ENCODE measurements at regions not wholly inside any gene's neighbourhood (a gene's known extent, or its start where the extent isn't known, plus 50 kb on each side); places are given as distances from the start of the nearest gene placed in this dataset.

GRCh38 chr2:175834477-175834876 lies 167.6 kb downstream of the LNPK start:
- Histone ChIP-seq H3K18ac (ENCODE audit: extremely low read depth, low read length) (no peak overlapping the region), H2AFZ (ENCODE audit: low read length) (peak overlapping the region; percentile 98), H4K8ac (ENCODE audit: extremely low read depth, insufficient read depth, low read length) (no peak overlapping the region), H3K36me3 (ENCODE audit: control insufficient read depth in 2 of 4, insufficient read depth in 4 of 4, low read length in 3 of 4) (no peaks in the 10 kb centered on the region), H4K20me1 (replicated peaks in 1 of 2; ENCODE audit: control insufficient read depth in 1 of 2, insufficient read depth in 2 of 2, low read length in 2 of 2) (no peaks in the 10 kb centered on the region), H3K56ac (replicated peaks; ENCODE audit: insufficient read length, low read depth, low read length) (no peak overlapping the region), H3K27me3 (replicated peaks in 1 of 4; ENCODE audit: control insufficient read depth in 3 of 4, extremely low read depth in 1 of 4, insufficient read depth in 3 of 4, low read length in 3 of 4) (no peaks in the 10 kb centered on the region), H4K5ac (ENCODE audit: insufficient read length, low read depth, low read length) (no peak overlapping the region), H3K23me2 (ENCODE audit: low read depth, low read length) (no peaks in the 10 kb centered on the region), H2BK12ac (ENCODE audit: low read depth, low read length) (no peak overlapping the region), H3K9me3 (ENCODE audit: insufficient read depth in 2 of 2, low read depth in 1 of 2, low read length in 1 of 2) (no peaks in the 10 kb centered on the region), H3K14ac (ENCODE audit: insufficient read length) (no peak overlapping the region), H3K79me2 (ENCODE audit: control insufficient read depth in 1 of 2, insufficient read depth in 2 of 2, low read length in 2 of 2) (no peaks in the 10 kb centered on the region), H2BK120ac (replicated peaks; ENCODE audit: low read depth, low read length) (no peak overlapping the region), H2BK20ac (ENCODE audit: low read length) (no peak overlapping the region), H4K91ac (replicated peaks; ENCODE audit: insufficient read length, low read length) (no peak overlapping the region), H3K4me3 (ENCODE audit: extremely low read depth in 1 of 4, insufficient read depth in 2 of 4, low read depth in 3 of 4, low read length in 4 of 4) (no peak overlapping the region), H2AK5ac (ENCODE audit: low read depth, low read length) (no peak overlapping the region), H3K27ac (ENCODE audit: low read depth, low read length) (no peak overlapping the region), H3K4ac (replicated peaks; ENCODE audit: insufficient read length, low read depth, low read length) (no peak overlapping the region), H3K79me1 (ENCODE audit: low read depth, low read length) (no peaks in the 10 kb centered on the region), H2BK5ac (ENCODE audit: low read depth, low read length) (no peak overlapping the region), H3K23ac (ENCODE audit: insufficient read length) (no peak overlapping the region), H3K4me1 (replicated peaks in 1 of 4; ENCODE audit: control insufficient read depth in 3 of 4, insufficient read depth in 4 of 4, low read length in 3 of 4) (peaks cover 0 to 3% (median under 1%) of the 10 kb centered on the region in 4 experiments; a peak in 3 of 7 replicates), H3K4me2 (ENCODE audit: insufficient read depth in 1 of 2, low read depth in 2 of 2, low read length in 2 of 2) (peak overlapping the region in 1 of 2 experiments; percentile 16; a peak in 1 of 4 replicates), H3K9ac (replicated peaks in 1 of 4; ENCODE audit: extremely low read depth in 1 of 4, low read depth in 3 of 4, low read length in 3 of 4) (no peak overlapping the region), H2BK15ac (ENCODE audit: low read length) (no peak overlapping the region)
- POLR2A ChIA-PET (ENCODE audit: partially characterized antibody) = no interaction called here
- 50% methylated on average over 5 of the region's 5 CpGs; no CpG with 5 or more reads in 1 of the 2 experiments for WGBS, 2 experiments (ENCODE audit: extremely low coverage in 1 of 2, insufficient coverage in 1 of 2, insufficient read length in 1 of 2, insufficient replicate concordance in 2 of 2, low coverage in 1 of 2, low lambda C conversion rate in 2 of 2, missing lambda C conversion rate in 1 of 2)
- CTCF ChIA-PET (ENCODE audit: partially characterized antibody) = interaction anchor here (1.0 to 1.3 kb wide), 2 partner anchors 30 to 145 kb away, joined by 3 to 5 read pairs; no protein-coding TSS in a partner anchor
- DNase-seq (ENCODE audit: low read depth in 1 of 2, low spot score in 2 of 2) = no peak
- peak; percentile 32 for FAIRE-seq
- TF ChIP-seq JUN (IDR thresholded peaks at IDR 0.05; ENCODE audit: low read depth, low read length) = no peak
- no peak for TF ChIP-seq ASH2L (IDR thresholded peaks at IDR 0.05; ENCODE audit: low read length)
- no peak for TF ChIP-seq CEBPB (IDR thresholded peaks at IDR 0.05; ENCODE audit: low read depth, low read length)
- TF ChIP-seq E2F6 (IDR thresholded peaks at IDR 0.05) = no peak
- TF ChIP-seq SP4 (IDR thresholded peaks at IDR 0.05; ENCODE audit: low read length) = no peak
- no peak for TF ChIP-seq ATF3 (IDR thresholded peaks at IDR 0.05; ENCODE audit: insufficient read depth, low read depth, low read length)
- TF ChIP-seq KDM1A (IDR thresholded peaks at IDR 0.05; ENCODE audit: borderline replicate concordance, low read length) = no peak
- no peak for TF ChIP-seq CREB1 (IDR thresholded peaks at IDR 0.05)
- no peak for TF ChIP-seq RFX5 (IDR thresholded peaks at IDR 0.05; ENCODE audit: borderline replicate concordance, low read depth, low read length)
- no peak for TF ChIP-seq USF2 (IDR thresholded peaks at IDR 0.05; ENCODE audit: low read length)

All from H1 (cell line).